ENCODE measurements at regions not wholly inside any gene's neighbourhood (a gene's known extent, or its start where the extent isn't known, plus 50 kb on each side); places are given as distances from the start of the nearest gene placed in this dataset.

- DNase-seq (ENCODE audit: low read depth, low spot score) = peak; percentile 21
Observed at GRCh38 chr4:97496298-97496873, 646.9 kb downstream of the STPG2 start.

- DNase-seq (ENCODE audit: low read depth, low spot score) = peak; percentile 4
Observed at GRCh38 chr4:97498875-97499274, 644.4 kb downstream of the STPG2 start.

GRCh38 chr4:97500423-97500822 lies 642.9 kb downstream of the STPG2 start:
- no peak for DNase-seq (ENCODE audit: low read depth, low spot score)

GRCh38 chr4:97504713-97505112 lies 638.6 kb downstream of the STPG2 start:
- DNase-seq (ENCODE audit: low read depth, low spot score) = no peak

- DNase-seq (ENCODE audit: low read depth, low spot score) = no peak
Observed at GRCh38 chr4:97507587-97508245, 635.6 kb downstream of the STPG2 start.
